B cell (primary cell): ENCODE measurements at regions not wholly inside any gene's neighbourhood (a gene's known extent, or its start where the extent isn't known, plus 50 kb on each side); places are given as distances from the start of the nearest gene placed in this dataset.

Experiments used
- CTCF ChIP-seq: fragments of 200-600 bp; IDR thresholded peaks from one replicate; pipeline ENCODE4 v1.8.0; 2022; ENCODE audit warnings: antibody characterized with exemption, mild to moderate bottlenecking
- EZH2 ChIP-seq: IDR thresholded peaks from 2 replicates; pipeline ENCODE4 v1.6.1; 2012; ENCODE audit warnings: borderline replicate concordance, low read depth, mild to moderate bottlenecking, moderate library complexity, low read length; ENCODE audit not compliant: insufficient read depth, poor library complexity, severe bottlenecking

GRCh38 chr2:239853121-239853520 lies 172.0 kb downstream of the NDUFA10 start:
- no peak for TF ChIP-seq CTCF
- no peak for TF ChIP-seq EZH2
